Colonic mucosa (tissue), 4 donors: ENCODE measurements at regions not wholly inside any gene's neighbourhood (a gene's known extent, or its start where the extent isn't known, plus 50 kb on each side); places are given as distances from the start of the nearest gene placed in this dataset.

Experiments used
- DNase-seq: peaks from one replicate; pipeline ENCODE4 v3.0.0-alpha.2; 2020
- H3K27ac ChIP-seq: fragments of 200-600 bp; one replicate; pipeline ENCODE4 v1.8.0; 2021
- H3K27me3 ChIP-seq: fragments of 200-600 bp; one replicate; pipeline ENCODE4 v1.8.0; 2021
- H3K36me3 ChIP-seq: fragments of 200-600 bp; one replicate; pipeline ENCODE4 v1.8.0; 2021
- H3K4me1 ChIP-seq: fragments of 200-600 bp; one replicate; pipeline ENCODE4 v1.8.0; 2021; ENCODE audit warnings: mild to moderate bottlenecking
- H3K4me3 ChIP-seq: fragments of 200-600 bp; one replicate; pipeline ENCODE4 v1.8.0; 2021
- H3K9ac ChIP-seq, 2 donors: one replicate each; pipeline ENCODE4 v1.7.0; 2013; ENCODE audit warnings: control low read depth in 2 of 2, low read depth in 2 of 2, low read length in 2 of 2
- H3K9me3 ChIP-seq: fragments of 200-600 bp; one replicate; pipeline ENCODE4 v1.8.0; 2021
- intact Hi-C: fragments of 100-400 bp; cut with DNase I; formaldehyde crosslinking; loops from one replicate; pipeline ENCODE4 v1.14.1; 2022
- TF ChIP-seq, protein P1 (sequence below): fragments of 200-600 bp; IDR thresholded peaks from one replicate; pipeline ENCODE4 v1.8.0; 2022; ENCODE audit warnings: antibody characterized with exemption, mild to moderate bottlenecking
- donor health status: healthy.
- donor health status: DM: no; HTN: no; CAD: no.
- donor health status: DM: no; HTN: no; CAD: no.

DNA sequence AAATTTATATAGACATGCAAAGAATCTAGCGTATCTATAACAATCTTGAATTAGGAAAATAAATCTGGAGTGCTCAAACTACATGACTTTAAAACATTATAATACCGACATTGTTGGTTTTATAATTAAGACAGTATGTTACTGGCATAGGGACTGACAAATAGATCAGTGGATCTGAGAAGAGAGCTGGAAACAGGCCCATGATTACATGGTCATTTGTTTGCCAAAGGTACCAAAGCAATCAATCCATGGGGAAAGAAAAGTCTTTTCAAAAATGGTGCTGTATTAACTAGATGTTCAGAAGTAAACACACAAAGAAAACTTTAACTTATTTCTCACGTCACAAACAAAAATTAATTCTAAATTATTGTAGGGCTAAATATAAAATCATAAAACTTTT is 124.2 kb downstream of the BCL2L11 start:
- Histone ChIP-seq H3K9ac (no peak overlapping the region), H3K36me3 (no peaks in the 10 kb centered on the region), H3K4me3 (no peak overlapping the region), H3K9me3 (no peaks in the 10 kb centered on the region), H3K27ac (no peak overlapping the region), H3K4me1 (no peaks in the 10 kb centered on the region), H3K27me3 (no peaks in the 10 kb centered on the region)
- intact Hi-C loops = no loop called here
- no peak for DNase-seq
- TF ChIP-seq, protein P1, sequence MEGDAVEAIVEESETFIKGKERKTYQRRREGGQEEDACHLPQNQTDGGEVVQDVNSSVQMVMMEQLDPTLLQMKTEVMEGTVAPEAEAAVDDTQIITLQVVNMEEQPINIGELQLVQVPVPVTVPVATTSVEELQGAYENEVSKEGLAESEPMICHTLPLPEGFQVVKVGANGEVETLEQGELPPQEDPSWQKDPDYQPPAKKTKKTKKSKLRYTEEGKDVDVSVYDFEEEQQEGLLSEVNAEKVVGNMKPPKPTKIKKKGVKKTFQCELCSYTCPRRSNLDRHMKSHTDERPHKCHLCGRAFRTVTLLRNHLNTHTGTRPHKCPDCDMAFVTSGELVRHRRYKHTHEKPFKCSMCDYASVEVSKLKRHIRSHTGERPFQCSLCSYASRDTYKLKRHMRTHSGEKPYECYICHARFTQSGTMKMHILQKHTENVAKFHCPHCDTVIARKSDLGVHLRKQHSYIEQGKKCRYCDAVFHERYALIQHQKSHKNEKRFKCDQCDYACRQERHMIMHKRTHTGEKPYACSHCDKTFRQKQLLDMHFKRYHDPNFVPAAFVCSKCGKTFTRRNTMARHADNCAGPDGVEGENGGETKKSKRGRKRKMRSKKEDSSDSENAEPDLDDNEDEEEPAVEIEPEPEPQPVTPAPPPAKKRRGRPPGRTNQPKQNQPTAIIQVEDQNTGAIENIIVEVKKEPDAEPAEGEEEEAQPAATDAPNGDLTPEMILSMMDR = no peak

DNA sequence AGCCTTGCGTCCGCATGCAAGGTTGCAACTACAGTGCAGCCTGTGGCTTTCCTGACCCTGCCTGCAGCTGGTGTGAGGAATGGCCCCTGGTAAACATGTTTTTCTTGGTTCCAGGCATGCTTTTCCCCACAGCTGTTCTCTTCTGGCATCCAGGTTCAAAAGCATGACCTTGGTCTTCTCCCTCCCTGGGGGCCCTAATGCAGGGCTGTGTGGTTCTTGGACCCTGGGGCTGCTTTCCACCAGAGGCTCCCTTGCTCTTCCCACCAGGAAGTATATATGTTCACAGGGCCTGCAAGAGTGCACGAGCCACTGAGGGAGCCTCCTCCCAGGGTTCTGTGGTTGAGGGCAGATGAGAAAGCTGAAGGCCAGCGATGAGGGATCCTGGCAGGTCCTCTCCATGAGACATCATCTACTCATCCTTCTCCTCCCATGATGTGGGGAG is 125.9 kb downstream of the BCL2L11 start:
- no peak overlapping the region for H3K9ac ChIP-seq
- no peaks in the 10 kb centered on the region for H3K4me1 ChIP-seq
- no peak overlapping the region for H3K4me3 ChIP-seq
- intact Hi-C loops = no loop called here
- no peaks in the 10 kb centered on the region for H3K36me3 ChIP-seq
- no peaks in the 10 kb centered on the region for H3K27me3 ChIP-seq
- DNase-seq = no peak
- H3K9me3 ChIP-seq = no peaks in the 10 kb centered on the region
- no peak overlapping the region for H3K27ac ChIP-seq
- TF ChIP-seq, protein P1 = no peak

DNA sequence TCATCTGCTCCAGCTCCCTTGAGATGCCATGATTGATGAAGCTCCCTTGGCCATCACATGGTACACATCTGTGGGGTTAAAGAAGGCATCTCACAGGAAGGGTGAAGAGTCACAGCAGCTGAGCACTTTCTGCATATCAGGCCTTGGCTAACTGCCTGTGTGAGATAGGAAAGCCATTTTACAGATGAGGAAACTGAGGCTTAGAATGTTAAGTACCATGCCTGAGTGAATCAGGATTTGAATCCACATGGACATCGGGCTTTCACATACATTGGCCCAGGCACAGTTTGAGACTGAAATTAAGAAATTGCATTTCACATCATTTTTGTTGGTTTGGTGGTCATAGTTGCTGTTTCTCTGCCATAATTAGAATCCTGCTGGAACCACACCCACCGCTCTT is 126.8 kb downstream of the BCL2L11 start:
- H3K4me1 ChIP-seq = no peaks in the 10 kb centered on the region
- no peak overlapping the region for H3K4me3 ChIP-seq
- no peaks in the 10 kb centered on the region for H3K9me3 ChIP-seq
- no peak overlapping the region for H3K9ac ChIP-seq
- no peaks in the 10 kb centered on the region for H3K27me3 ChIP-seq
- TF ChIP-seq, protein P1 = no peak
- intact Hi-C loops = no loop called here
- H3K36me3 ChIP-seq = no peaks in the 10 kb centered on the region
- H3K27ac ChIP-seq = no peak overlapping the region
- no peak for DNase-seq

DNA sequence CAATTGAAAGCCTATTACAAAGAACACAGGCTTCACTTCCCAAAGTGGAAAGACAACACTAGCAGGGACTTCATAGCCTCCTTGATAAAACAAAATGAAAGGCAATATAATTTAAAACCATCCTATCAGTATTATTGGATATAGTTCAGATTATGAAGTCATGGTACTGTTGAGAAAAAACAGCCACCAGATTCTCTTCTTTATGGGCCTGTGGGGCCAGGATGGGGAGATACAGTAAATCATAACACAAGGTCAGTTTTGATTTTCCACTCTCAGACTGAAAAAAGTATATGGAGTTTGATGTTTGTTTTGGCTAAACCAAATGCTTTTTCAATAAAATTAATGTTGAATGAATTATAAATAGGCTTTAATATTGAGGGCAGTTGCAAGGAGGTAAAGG is 129.1 kb downstream of the BCL2L11 start:
- H3K9me3 ChIP-seq = no peaks in the 10 kb centered on the region
- no peaks in the 10 kb centered on the region for H3K4me1 ChIP-seq
- H3K27ac ChIP-seq = no peak overlapping the region
- H3K36me3 ChIP-seq = no peaks in the 10 kb centered on the region
- no peak for DNase-seq
- intact Hi-C loops = no loop called here
- H3K27me3 ChIP-seq = no peaks in the 10 kb centered on the region
- H3K9ac ChIP-seq = no peak overlapping the region
- no peak overlapping the region for H3K4me3 ChIP-seq
- TF ChIP-seq, protein P1 = no peak

DNA sequence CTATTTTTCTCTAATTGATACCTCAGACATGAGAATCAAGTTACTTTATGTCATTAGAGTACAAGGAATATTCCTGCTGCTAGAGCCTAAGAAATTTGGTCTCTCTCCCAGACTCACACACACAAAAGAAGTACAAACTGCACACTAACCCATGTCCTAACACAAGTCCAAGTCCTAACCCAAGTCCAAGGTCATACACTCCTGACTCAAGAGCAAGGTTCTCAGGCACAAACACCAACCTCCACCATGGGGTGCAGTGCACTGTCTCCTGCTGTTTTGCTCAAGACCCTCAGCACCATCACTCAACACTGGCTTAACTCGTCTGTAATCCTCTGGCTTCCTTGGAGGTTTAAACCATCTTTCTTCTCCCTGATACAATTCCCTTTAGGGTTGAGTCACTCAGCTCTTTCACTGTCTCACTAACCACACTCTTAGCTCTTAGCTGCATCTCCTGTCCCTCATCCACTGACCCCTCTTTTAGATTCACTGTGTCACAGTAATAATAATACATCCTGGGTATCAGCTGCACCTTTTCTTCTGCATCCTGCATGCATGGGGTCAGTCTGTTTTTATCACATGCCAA is 129.8 kb downstream of the BCL2L11 start:
- Histone ChIP-seq H3K9ac (no peak overlapping the region), H3K4me3 (no peak overlapping the region), H3K36me3 (no peaks in the 10 kb centered on the region), H3K9me3 (no peaks in the 10 kb centered on the region), H3K4me1 (no peaks in the 10 kb centered on the region), H3K27me3 (no peaks in the 10 kb centered on the region), H3K27ac (no peak overlapping the region)
- no peak for DNase-seq
- intact Hi-C loops = no loop called here
- TF ChIP-seq, protein P1 = no peak
